MM.1S (cell line): ENCODE measurements at regions not wholly inside any gene's neighbourhood (a gene's known extent, or its start where the extent isn't known, plus 50 kb on each side); places are given as distances from the start of the nearest gene placed in this dataset.

Experiments
- EZH2 ChIP-seq: fragments of 300-600 bp; sonication (generic); optimal IDR thresholded peaks from 2 replicates; pipeline ENCODE3; 2017; ENCODE audit warnings: low read depth, mild to moderate bottlenecking, antibody characterized with exemption, low read length, mixed read lengths
- EZH2phosphoT487 ChIP-seq: fragments of 300-600 bp; sonication (generic); IDR thresholded peaks from 2 replicates; pipeline ENCODE4 v1.6.1; 2018; ENCODE audit warnings: antibody characterized with exemption, low read length
- TF ChIP-seq, protein P1 (sequence below): fragments of 300-600 bp; sonication (generic); IDR thresholded peaks from 2 replicates; pipeline ENCODE4 v1.5.1; 2016; ENCODE audit warnings: antibody characterized with exemption, low read length, mixed read lengths

DNA sequence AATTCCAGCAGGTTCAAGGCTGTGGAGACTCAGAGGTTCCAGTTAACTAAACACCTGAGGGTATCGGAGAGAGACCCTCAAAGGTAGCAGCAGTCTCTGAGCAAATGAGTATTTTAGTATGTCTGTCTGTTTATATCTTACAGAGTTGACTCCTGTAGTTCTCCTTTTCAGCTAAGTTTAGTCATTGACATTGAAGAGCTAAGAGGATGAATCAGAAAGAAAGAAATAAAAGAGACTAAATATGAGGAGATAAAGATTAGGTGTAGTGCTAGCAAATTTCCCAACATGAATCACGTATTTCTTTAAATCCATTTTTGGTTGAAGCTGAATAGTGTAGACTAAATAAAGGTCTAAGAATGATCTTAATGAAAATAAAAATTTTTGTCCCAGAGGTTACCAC is 474.0 kb upstream of the RGMB start:
- TF ChIP-seq, protein P1, sequence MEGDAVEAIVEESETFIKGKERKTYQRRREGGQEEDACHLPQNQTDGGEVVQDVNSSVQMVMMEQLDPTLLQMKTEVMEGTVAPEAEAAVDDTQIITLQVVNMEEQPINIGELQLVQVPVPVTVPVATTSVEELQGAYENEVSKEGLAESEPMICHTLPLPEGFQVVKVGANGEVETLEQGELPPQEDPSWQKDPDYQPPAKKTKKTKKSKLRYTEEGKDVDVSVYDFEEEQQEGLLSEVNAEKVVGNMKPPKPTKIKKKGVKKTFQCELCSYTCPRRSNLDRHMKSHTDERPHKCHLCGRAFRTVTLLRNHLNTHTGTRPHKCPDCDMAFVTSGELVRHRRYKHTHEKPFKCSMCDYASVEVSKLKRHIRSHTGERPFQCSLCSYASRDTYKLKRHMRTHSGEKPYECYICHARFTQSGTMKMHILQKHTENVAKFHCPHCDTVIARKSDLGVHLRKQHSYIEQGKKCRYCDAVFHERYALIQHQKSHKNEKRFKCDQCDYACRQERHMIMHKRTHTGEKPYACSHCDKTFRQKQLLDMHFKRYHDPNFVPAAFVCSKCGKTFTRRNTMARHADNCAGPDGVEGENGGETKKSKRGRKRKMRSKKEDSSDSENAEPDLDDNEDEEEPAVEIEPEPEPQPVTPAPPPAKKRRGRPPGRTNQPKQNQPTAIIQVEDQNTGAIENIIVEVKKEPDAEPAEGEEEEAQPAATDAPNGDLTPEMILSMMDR = no peak
- TF ChIP-seq EZH2 (no peak), EZH2phosphoT487 (no peak)
